Stimulated activated naive CD4-positive, alpha-beta T cell treated with Interleukin-2 at 50 U/mL for 16 hours (primary cell): ENCODE measurements at regions not wholly inside any gene's neighbourhood (a gene's known extent, or its start where the extent isn't known, plus 50 kb on each side); places are given as distances from the start of the nearest gene placed in this dataset.

Experiments used
- DNase-seq: peaks from one replicate; lab custom pipeline; 2025; lab: John Stamatoyannopoulos, UW

DNA sequence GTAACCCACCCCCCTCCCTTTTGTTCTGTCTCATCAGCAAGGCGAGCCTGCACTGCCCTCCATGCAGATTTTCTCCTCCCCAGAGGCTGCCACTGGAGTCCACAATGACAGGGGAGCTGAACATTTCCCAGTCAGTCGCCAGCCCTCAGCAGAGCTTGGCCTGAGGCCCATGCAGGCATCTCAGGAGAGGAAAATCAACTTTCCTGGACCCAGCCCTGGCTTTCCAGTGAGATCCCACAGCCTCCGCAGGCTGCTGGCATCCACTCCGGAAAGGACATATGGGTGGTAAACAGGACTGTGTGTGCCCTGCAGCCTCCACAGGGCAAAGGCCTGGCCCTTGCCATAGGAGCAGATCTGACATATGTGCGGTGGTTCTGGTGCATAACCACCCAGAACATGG, 253.8 kb downstream of the TNS1 start:
- DNase-seq = no peak

DNA sequence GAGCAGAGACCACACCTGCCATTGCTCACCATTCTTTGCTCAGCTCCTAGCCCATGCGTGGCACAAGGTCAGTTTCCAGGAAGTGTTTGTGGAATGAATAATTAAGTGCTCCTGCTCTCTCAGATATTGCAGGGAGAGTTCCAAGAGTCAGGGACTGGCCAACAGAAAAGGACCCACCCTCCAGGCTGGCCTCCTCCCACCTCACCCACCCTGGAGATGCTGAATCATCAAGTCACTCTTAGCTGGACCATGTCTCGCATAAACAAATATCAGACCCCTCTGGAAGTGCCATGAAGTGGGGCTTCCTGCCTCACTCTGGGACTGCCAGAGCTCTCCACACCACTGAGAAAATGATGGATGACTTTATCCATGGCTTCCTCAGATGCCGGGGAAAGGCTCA, 256.0 kb downstream of the TNS1 start:
- DNase-seq = no peak

DNA sequence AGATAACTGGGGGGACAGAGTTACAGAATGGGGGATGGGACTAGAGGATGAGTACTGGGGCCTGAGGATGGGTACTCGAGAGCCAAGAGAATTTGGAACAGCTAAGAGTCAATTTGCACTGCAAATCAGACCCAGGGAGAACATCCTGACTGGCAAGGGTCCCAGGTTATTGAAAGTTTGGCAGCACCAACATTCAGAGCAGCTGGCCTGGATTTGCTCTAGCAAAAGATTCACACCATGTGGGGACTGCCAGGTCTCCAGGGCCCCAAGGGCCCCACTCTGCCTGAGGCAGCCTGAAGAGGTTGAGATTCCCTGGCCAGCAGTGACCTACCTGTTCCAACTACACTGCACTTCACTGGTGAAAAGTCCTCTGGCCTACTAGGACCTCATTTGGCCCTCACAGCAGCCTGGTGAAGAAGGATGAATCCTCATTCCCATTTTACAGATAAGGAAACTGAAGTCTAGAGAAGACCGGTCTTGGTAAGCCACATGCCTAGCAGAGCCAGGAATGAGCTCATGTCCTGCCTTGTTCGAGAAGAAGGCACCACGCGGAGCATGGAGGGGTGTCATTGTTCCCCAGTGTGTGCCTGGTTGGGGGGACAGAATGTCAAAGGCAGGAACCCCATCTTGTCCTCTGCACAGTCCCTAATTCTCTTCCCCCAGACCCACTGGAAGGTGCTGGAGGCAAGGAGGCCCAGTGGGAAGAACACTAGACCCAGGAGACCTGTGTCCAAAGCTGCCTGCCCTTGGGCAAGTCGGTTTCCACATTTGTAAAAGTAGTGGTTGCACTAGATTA, 258.6 kb downstream of the TNS1 start:
- no peak for DNase-seq

DNA sequence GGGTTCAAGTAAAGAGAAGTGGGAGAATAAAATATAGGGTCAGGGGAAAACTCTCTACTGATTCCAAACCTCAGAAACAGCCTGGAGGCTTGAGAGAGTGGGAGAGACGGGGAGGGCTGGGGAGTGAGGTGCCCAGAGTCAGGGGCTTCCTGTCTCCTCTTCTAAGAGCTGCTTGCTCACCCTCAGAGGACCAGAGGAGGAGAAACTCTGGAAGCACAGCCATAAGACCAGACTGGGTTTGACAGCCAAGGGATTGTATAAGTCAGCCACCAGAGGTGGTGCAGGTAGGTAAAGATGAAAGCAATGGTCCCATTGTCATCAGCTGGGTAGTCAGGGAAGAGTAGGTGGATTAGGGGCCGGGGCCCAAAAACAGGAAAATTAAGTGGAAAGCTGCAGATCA, 259.4 kb downstream of the TNS1 start:
- DNase-seq = no peak

DNA sequence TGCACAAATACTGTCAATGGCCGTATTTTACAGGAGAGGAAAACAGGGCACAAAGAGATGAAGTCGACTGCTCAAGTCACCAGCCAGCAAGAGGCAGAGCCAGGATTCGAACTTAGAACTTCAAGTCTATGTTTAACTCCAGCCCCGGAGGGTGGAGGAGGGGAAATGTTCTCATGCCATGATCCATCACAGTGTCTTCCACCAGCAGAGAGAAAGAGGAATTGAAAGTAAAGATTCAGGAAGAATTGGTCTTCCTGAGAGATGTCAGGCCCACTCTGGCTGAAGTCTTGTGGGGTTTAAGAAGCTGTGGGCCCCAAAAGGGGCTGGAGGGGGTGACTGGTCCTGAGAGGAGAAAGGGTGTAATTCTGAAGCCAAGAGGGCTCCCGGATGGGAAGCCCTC, 260.0 kb downstream of the TNS1 start:
- DNase-seq = no peak

DNA sequence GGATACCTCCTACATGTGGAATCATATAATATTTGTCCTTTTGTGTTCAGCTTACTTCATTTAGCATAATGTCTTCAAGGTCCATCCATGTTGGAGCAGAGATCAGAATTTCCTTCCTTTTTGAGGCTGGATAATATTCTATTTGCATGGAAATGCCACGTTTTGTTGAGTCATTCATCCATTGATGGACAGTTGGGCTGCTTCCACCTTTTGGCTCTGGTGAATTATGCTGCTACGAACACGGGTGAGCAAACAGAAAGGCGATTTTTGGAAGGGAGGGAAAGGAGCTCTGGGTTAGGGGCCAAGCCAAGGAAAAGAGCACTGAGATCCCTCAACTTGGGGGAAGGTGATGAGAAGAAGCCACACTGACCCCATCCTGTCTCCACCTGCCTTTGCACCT, 260.5 kb downstream of the TNS1 start:
- no peak for DNase-seq

DNA sequence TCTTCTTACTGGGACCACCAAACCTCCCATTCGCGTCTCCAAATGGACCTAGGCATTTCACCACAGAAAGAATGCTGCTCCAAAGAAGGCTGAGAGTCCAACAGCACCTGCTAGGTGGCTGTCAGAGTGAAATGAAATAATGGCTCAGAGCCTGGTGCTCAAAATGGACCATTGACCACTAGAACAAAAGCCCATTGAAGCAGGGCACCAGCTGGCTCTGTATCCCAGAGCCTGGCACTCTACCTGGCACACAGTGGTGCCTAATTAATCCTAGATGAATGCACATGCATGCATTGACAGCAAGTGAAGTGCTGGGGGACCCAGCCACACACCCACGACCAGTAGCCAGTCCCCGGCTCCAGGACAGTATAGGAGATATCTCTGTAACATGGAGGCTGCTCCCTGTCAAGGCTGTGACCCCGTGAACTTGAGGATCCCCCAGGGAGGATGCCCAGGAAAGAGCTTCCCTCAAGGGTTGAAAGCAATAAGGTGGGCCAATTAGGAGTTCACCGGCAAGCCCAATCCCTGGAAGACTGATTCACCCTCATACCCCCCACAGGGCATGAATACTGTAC, 261.3 kb downstream of the TNS1 start:
- DNase-seq = no peak

DNA sequence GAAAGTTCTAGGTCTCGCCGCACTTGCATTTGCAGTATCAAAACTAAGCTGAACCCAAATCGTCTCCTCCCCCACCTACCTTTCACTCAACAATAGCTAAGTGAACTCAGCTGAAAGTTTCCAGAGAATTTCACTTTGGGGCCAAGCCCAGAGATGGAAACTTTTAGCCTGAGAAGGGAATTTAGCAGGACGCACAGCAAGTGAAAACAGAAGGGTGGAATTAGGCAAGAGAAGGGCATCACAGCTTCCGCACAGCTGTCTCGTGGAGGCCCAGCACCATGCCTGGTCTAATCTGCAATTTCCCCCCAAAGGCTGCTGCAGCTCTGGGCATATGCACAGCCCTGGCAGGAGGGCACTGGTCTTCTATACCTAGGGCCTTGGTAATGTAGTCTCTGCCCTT, 262.0 kb downstream of the TNS1 start:
- no peak for DNase-seq

DNA sequence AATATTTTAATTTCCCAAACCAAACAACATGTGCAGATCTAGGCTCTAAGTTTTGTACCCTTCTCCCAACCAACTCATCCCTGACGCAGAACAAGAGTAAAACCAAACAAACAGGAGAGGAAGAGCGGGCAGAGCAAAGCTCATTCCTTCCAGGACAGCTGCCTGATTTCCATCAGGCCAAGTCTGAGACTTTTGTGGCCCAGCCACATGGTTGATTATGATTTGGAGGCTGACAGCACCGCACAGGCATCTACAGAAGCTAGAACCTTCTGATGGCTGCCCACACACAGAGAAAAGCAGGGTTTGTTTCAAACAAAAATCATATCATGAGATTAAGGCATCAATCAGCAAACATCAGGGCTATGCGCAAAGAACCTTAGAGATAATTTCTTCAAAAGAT, 262.6 kb downstream of the TNS1 start:
- DNase-seq = no peak

DNA sequence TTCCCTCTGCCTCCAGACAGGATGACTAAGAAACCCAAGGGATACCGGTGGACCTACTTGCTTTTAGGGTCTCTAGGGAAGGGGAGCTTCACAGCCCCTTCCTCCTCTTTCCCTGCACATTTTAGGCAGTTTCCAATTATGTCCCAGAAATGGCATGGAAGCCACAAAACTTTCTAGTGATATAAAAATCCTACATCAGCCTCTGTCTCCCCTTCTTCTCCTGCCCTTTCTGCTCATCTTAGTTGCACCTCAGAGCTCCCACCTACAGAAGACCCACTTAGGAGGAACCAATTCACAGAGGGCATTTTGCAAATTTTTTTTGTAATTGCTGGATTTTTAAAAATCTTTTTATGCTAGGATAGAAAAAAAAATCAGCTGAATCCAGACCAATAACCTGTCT, 263.1 kb downstream of the TNS1 start:
- no peak for DNase-seq

DNA sequence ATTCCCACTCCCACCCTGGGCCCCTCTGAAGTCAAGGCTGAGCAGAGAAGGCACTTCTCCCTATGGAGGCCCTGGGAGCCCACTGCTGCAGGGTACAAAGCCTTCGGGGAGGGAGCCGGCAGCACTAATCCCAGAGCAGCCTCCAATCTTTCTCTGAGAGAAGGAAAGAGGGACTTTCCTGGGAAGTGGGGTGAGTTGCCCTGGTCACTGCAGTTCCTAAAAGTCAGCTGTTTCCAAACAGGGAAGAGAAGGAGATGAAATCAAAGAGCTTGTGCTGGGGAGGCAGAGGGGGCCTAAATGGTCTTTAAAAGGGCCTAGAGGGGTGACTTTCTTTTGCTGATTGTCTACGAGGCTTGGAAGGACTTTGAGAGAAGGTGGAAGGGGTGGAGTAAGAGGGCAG, 264.7 kb downstream of the TNS1 start:
- DNase-seq = no peak

DNA sequence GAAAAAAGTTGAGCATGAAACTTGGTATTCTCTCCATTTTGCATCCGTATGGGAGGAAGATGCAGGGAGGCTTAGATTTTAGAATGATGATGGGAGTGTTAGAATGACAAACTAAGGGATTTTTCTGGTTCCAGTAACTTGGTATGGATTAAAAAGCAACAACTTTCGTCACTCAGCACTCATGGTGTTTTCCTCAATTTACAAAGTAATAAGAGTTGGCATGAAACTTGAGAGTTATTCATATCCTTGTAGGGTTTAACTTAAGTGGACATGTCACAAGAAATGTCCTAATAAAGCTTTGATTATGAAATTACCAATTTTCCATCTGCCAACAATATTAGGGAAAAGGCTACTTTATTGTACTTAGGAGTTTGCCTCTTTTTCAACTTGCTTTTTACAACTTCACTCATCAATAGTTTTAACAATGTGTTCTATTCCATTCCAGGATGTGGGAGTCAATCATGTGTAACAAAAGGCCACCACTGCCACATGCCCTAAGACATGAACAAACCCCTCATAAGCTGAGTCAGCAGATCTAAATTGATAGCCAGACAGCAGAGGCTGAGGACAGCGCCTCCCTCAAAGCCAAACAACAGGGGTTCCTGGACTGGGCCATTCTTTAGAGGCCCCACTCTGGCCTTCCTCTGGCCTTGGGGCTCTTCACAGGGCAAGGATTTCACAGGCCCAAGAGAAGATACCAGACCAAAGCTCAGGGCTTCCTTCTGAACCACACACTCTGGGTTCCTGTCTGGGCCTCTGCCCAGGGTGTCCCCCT, 265.8 kb downstream of the TNS1 start:
- no peak for DNase-seq

DNA sequence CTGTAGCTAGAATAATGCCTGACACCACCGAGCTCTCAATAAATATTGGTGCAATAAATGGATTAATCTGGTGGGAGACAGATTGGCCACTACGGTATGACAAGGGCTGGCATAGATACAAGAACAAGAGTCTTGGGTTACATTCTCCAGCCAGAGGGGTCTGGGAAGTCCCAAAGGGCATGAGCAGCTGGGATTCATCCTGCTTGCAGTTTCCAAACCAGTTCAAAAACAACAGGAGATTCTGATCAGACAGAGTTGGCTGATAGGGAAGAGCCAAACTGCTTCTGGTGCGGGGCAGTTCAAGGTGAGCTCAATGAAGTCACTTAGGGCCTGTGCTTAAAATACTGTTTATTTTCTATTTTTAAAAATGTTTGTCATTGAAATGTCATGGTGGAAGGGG, 266.9 kb downstream of the TNS1 start:
- no peak for DNase-seq

DNA sequence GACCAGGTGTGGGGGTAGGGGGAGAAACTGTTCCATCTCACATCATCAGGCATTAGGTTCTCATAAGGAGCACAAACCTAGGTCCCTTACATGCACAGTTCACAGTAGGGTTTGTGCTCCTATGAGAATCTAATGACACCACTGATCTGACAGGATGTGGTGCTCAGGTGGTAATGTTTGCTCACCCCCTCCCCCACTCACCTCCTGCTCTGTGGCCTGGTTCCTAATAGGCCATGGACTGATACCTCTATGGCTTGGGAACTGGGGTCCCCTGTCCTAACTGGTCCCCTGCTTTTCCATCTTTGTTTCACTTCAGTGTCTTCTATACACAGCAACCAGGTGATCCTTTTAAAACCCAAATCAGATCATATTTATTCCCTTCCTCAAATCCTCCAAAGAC, 267.8 kb downstream of the TNS1 start:
- DNase-seq = no peak

DNA sequence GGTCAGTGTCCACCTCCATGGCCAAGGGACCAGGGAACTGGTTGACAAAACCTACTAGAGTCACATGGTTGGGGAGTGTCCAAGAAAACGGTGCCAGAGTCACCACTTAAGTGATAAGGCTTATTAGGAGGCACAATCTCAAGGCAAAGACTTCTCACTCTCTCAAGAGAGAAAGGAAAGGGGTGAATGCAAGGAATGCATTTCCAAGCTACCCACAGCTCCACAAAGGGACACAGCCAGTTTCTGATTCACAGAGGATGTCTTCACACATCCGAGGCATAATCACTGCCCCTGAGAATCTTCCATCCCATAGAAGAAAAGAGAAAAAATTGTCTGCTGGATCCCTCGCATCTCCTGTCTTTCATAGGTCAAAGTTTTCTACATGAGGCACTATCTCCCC, 269.3 kb downstream of the TNS1 start:
- no peak for DNase-seq

DNA sequence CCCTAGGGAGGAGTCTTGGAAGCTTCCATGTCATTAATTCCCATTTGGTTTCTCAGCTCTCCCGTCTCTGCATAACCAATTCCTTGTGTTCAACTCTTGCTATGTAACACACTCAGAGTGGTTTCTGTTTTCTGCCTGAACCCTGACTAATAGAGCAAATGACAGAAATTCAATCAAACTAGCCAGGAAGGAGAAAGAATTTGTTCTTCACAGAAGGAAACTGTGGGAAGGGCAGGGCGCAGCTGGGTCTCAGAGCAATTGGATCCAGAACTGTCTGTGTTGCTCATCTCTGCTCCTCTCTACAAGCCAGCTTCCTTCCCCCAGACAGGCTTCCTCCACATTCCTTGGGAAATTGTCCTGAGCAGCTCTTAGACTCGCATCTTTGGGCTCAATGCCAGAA, 269.8 kb downstream of the TNS1 start:
- DNase-seq = no peak

DNA sequence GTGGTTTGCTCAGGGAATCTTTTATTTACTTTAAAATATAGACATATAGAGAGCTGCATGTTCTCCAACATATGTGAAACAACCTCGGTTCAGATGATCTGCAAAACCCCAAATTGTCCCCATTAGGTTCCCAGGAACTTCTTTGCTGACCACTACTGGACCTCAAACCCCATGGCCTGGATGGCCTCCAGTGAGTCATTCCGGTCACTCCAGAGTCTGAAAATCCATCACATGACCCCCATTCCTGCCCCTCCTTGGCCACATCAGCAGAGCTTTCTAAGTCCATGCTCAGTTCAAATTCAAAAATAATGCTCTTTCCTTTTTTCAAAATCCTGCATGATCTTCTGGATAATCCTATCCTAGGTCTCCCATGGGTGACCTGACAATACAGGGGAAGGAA, 271.0 kb downstream of the TNS1 start:
- DNase-seq = no peak

DNA sequence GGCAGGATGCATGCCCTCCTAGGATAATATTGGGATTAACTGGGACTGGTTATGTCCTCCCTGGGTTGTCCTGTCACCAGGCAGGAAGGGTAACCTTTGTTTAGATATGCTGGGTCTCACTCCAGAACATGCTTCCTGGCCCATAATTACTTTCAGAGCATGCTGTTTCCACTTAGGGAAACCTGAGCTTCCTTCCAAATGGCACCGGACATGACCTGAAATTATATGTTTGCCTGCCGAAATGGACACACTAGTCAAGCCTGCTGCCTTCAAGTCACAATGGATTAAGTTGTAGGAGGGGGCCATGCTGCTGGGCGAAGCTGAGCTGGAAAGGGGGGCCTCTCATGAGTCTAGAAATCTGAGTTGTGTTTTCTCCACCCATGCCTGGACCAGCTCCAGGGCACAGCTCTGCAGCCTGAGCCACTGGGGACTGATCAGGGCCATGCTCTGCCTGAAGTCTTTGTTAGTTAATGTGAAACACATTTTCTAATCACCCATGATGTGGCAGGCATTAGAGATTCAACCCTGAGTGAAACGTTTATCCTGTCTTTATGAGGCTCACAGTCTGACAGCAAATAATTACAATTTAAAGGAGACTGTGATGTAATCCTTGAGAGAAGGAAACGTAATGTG, 273.3 kb downstream of the TNS1 start:
- DNase-seq = no peak

DNA sequence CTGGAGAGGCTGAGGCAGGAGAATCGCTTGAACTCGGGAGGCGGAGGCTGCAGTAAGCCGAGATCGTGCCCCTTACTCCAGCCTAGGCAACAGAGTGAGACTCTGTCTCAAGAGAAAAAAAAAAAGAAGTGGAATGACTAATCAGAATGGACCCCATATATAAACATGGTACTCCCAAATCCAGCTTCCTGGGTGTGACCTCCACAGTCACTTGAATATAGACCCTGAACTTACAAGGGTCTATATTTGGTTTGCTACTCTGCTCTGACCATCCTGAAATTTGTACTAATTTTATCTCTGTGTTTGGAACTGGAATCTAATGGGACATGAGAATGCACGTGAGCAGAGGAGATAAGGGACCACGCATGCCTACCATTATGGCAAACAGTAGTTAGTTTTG, 275.0 kb downstream of the TNS1 start:
- no peak for DNase-seq

DNA sequence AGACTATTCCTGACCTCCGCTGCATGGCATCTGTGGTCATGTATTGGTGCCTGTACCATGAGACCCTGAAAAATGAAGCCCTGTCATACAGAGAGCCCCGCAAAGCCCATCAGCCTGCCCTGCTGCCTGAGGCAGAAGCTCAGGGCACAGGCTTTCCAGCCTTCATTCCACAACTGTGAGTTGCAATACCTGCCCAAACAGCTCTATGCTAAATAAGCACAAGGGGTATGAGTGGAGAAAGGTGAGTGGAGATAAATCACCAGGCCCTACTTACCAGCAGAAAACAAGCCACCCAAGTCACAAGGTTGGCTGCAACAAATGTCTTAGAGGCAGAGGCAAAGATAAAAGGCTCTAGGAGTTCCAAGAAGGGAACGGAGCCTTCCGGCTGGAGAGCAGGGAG, 277.4 kb downstream of the TNS1 start:
- DNase-seq = no peak

DNA sequence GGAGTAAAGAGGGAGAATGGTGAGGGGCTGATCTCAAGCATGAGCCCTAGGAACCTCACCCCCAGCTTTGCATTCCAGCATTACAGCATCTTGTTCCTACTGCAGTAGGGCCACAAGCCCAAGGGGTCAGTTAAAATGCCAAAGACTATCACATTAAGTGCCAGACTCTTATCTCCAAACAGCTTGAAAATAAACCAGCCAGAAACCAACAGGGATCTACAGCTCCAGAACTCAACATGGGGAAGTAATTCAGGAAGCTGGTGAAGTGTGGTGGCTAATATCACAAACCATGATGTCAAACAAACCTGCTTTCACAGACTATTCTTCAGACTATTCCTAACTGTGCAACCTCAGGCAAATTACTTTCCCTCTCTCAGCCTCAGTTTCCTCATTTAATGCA, 278.3 kb downstream of the TNS1 start:
- DNase-seq = no peak

DNA sequence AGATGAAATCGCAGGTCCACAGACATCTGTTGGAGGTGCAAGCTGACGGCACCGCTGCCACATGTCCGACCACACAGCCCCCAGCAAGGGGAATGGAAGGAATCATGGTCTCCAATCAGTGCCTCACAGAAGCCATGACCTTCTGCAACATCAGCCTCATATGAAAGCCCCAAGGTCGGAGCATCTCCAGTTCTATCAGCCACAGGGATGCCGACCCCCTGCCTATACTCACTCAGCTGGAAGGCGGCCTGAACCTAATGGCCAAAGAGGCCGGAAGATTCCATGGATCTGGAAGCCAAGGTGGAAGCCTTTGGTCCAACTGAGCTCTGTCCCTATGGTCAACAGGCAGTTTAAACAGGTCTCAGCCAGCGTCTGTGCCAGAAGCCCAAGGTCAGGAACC, 278.8 kb downstream of the TNS1 start:
- DNase-seq = no peak

DNA sequence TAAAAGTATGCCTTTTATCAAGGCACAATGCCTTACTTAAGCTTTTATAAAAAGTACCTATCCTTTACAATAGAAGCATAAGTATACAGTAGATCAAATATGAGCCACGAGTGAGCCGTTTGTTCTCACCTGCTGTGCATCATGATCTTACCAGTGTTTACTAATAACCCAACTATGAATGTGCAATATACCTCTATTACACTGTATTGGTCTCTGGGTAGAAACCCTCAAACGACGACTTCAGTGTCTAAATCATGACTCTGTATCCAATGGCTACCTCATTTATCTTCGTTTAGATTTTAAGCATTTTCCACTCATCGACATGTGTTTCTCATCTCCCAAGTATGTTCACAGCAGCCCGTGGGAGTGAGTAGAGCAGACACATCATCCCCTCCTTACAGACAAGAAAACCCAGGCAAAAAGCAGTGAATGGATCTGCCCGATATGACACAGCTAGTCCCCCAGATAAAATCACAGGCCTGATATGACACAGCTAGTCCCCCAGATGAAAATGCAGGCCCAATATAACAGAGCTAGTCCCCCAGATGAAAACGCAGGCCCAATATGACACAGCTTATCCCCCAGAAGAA, 279.8 kb downstream of the TNS1 start:
- no peak for DNase-seq
